ENCODE measurements at regions not wholly inside any gene's neighbourhood (a gene's known extent, or its start where the extent isn't known, plus 50 kb on each side); places are given as distances from the start of the nearest gene placed in this dataset.

DNA sequence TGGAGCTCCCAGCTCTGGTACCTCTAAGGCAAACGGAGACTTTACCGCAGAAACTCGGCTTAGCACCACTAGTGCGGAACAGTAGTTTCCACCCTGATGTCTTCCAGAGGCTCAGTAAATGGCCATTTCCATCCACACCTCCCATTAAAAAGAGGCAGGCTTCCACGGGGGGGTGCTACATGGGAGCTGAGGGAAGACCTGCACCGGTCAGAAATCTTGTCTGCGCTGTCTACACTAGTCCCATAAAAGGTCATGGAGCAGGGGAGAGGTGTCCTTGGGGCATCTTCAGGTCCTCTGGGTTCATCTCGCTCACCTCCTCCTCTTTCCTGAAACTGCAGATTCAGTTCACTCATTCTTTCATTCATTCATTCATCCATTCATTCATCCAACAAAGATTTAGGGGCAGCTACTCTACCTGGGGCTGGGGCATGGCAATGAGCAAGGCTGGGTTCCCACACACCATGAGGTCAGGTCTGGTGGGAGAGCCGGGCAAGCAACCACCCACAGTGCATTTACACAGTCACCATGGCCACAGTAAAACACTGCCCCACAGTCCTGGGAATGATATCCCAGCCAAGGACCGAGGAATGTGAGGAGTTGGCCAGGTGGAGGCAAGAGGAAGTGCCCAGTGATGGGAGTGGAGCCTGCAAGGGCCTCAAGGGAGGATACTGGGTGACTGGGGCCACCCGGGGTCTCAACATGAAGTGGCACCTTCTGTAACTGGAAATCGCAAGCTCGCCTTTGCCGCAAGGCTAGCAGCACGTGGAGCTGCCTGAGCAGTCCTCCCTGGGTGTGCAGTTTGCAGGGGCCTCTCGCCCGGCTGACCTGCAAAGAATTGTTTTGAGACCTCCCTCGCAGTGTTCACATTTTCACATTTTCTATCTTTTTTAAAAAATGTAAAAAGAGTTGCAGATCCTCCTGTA is 180.2 kb upstream of the RAB6C start:
- TF ChIP-seq, protein P1, sequence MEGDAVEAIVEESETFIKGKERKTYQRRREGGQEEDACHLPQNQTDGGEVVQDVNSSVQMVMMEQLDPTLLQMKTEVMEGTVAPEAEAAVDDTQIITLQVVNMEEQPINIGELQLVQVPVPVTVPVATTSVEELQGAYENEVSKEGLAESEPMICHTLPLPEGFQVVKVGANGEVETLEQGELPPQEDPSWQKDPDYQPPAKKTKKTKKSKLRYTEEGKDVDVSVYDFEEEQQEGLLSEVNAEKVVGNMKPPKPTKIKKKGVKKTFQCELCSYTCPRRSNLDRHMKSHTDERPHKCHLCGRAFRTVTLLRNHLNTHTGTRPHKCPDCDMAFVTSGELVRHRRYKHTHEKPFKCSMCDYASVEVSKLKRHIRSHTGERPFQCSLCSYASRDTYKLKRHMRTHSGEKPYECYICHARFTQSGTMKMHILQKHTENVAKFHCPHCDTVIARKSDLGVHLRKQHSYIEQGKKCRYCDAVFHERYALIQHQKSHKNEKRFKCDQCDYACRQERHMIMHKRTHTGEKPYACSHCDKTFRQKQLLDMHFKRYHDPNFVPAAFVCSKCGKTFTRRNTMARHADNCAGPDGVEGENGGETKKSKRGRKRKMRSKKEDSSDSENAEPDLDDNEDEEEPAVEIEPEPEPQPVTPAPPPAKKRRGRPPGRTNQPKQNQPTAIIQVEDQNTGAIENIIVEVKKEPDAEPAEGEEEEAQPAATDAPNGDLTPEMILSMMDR (IDR thresholded peaks at IDR 0.05; ENCODE audit: control insufficient read depth, insufficient read depth, low read depth, low read length, missing control alignments), result no peak
- H3K4me3 ChIP-seq (ENCODE audit: control insufficient read depth, low read depth, low read length), result no peak overlapping the region
- no peak for DNase-seq (ENCODE audit: low read depth)

DNA sequence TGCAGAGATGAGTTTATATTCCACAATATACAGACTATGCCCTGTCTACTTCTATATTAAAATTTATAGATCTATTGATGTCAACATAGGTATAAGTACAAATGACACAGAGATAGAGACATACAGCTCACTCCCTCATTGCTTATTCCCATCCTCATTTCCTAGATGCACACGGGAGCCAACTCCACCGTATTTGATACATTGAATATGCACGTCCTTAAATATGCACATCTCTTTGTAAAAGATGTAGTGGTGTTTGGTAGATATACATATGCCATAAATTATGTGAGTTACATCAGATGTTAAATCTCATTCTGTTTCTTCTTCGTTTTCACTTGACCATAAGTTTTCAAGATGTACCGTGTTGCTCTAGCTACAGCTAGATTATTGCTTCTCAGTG is 179.2 kb upstream of the RAB6C start:
- no peak overlapping the region for H3K4me3 ChIP-seq (ENCODE audit: control insufficient read depth, low read depth, low read length)
- no peak for DNase-seq (ENCODE audit: low read depth)
- TF ChIP-seq, protein P1 (IDR thresholded peaks at IDR 0.05; ENCODE audit: control insufficient read depth, insufficient read depth, low read depth, low read length, missing control alignments), result no peak

DNA sequence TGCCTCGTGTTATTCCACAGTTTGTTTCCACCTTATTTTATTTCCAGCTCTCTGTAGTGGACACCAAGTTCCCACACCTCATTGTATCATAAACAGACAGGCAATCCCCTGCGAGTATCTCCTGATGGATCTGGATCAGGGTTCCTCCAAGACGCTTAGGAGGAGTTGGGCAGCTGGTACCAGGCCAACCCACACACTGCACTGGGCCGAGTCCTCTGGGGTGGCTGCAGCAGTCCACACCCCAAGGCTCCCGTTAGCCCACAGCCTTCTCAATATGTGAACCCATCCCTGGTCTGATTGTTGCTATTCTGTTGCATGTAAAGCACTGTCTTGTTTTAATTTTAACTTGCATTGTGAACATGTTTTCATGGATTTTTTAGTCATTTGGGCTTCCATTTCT is 178.8 kb upstream of the RAB6C start:
- TF ChIP-seq, protein P1 (IDR thresholded peaks at IDR 0.05; ENCODE audit: control insufficient read depth, insufficient read depth, low read depth, low read length, missing control alignments), result no peak
- no peak for DNase-seq (ENCODE audit: low read depth)
- no peak overlapping the region for H3K4me3 ChIP-seq (ENCODE audit: control insufficient read depth, low read depth, low read length)

DNA sequence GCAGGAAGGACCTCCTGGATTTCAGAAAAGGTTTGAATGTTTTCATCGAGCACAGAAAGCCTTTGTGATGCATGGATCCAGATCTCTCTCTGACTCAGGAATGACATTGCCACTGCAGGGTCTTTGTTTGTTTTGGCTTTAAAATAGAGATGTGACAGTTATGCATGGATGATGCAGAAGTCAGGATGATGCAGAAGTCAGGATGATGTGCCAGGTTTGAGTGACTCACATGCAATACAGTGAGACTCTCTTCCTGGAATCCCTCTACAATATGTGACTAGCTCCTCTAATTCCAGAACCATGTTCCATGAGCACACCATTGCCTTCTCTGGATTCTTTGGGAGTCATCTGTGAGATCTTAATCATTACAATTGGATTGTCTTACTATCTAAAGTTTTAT is 177.9 kb upstream of the RAB6C start:
- TF ChIP-seq, protein P1 (IDR thresholded peaks at IDR 0.05; ENCODE audit: control insufficient read depth, insufficient read depth, low read depth, low read length, missing control alignments), result no peak
- no peak for DNase-seq (ENCODE audit: low read depth)

DNA sequence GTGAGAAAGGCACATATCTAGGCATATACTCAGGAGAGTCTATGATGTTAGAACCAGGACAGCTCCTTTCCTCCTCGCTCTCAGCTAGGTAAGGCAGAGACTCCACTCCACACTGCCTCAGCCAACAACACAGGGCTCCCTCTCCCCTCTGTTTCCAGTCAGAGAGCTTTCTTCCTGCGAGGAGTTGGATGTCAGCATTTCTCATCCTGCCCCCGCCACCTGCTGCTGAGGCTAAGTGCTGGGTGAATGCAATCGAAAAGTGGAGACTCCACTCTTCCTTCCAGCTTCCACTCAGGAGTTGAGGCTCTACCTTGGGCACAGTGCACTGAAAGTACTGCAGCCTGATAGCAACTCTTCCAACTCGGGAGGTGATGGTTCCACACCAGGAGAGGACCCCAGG is 177.2 kb upstream of the RAB6C start:
- TF ChIP-seq, protein P1 (IDR thresholded peaks at IDR 0.05; ENCODE audit: control insufficient read depth, insufficient read depth, low read depth, low read length, missing control alignments), result no peak
- DNase-seq (ENCODE audit: low read depth), result no peak
- H3K4me3 ChIP-seq (ENCODE audit: control insufficient read depth, low read depth, low read length), result no peak overlapping the region

More for the DNA sequence above, 177.9 kb upstream of the RAB6C start:
- H3K4me3 ChIP-seq (ENCODE audit: control insufficient read depth, low read depth, low read length), result no peak overlapping the region

DNA sequence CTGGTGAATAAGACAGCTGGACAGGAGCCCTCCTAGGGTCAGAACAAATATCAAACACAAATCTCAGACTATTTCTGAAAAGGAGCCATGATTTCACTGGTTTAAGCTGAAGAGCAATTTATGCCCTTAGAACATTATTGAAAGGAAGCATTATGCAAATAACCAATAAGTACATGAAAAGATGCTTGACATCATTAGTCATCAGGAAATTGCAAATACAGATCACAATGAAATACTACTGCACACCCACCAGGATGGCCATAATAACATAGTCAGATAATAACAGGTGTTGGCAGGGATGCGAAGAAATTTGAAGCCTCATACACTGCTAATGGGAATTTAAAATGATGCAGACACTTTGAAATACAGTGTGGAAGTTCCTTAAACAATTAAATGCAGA is 176.4 kb upstream of the RAB6C start:
- no peak overlapping the region for H3K4me3 ChIP-seq (ENCODE audit: control insufficient read depth, low read depth, low read length)
- DNase-seq (ENCODE audit: low read depth), result no peak
- TF ChIP-seq, protein P1 (IDR thresholded peaks at IDR 0.05; ENCODE audit: control insufficient read depth, insufficient read depth, low read depth, low read length, missing control alignments), result no peak
